PFSK-1 (cell line): ENCODE measurements at regions not wholly inside any gene's neighbourhood (a gene's known extent, or its start where the extent isn't known, plus 50 kb on each side); places are given as distances from the start of the nearest gene placed in this dataset.

Source experiments
- POLR2AphosphoS5 ChIP-seq: IDR thresholded peaks from 2 replicates; pipeline ENCODE4 v1.6.1; 2012; ENCODE audit warnings: low read depth, mild to moderate bottlenecking, control low read depth, low read length, moderate library complexity
- TF ChIP-seq, protein P1 (sequence below), 2 experiments: IDR thresholded peaks; 2 replicates each; pipeline versions ENCODE4 v1.6.1 to v1.8.0; 2011 to 2012; ENCODE audit warnings: low read depth in 2 of 2, low read length in 2 of 2, control low read depth in 1 of 2, inconsistent platforms in 1 of 2, mild to moderate bottlenecking in 1 of 2, moderate library complexity in 1 of 2; ENCODE audit not compliant: insufficient read depth in 1 of 2

DNA sequence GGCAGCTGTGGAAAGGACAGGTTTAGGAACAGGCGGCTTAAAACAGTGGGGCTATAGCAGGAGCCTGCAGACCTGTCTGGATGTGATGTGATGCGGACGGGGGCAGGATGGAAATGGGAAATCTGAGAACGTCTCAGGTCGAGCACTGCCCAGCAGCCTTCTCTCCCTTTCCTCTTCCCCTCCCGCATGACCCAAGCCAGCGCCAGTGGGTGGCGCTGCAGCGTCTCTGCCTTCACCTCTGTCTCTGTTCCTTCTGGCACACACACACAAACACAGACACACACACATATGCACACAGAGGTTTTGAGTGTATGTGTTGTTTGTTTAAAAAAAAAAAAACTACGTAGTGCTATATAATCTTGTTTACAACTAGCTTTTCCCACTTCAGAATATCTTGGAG, 82.0 kb upstream of the SLC66A3 start:
- no peak for TF ChIP-seq POLR2AphosphoS5
- TF ChIP-seq, protein P1, sequence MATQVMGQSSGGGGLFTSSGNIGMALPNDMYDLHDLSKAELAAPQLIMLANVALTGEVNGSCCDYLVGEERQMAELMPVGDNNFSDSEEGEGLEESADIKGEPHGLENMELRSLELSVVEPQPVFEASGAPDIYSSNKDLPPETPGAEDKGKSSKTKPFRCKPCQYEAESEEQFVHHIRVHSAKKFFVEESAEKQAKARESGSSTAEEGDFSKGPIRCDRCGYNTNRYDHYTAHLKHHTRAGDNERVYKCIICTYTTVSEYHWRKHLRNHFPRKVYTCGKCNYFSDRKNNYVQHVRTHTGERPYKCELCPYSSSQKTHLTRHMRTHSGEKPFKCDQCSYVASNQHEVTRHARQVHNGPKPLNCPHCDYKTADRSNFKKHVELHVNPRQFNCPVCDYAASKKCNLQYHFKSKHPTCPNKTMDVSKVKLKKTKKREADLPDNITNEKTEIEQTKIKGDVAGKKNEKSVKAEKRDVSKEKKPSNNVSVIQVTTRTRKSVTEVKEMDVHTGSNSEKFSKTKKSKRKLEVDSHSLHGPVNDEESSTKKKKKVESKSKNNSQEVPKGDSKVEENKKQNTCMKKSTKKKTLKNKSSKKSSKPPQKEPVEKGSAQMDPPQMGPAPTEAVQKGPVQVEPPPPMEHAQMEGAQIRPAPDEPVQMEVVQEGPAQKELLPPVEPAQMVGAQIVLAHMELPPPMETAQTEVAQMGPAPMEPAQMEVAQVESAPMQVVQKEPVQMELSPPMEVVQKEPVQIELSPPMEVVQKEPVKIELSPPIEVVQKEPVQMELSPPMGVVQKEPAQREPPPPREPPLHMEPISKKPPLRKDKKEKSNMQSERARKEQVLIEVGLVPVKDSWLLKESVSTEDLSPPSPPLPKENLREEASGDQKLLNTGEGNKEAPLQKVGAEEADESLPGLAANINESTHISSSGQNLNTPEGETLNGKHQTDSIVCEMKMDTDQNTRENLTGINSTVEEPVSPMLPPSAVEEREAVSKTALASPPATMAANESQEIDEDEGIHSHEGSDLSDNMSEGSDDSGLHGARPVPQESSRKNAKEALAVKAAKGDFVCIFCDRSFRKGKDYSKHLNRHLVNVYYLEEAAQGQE (IDR thresholded peaks at IDR 0.05; ENCODE audit: insufficient read depth in 1 of 2, low read depth in 2 of 2, low read length in 2 of 2) = no peak
